ENCODE measurements at regions not wholly inside any gene's neighbourhood (a gene's known extent, or its start where the extent isn't known, plus 50 kb on each side); places are given as distances from the start of the nearest gene placed in this dataset.
"Not testable (repeated sequence)": the region's sequence is repeated elsewhere in the genome, so short reads cannot be mapped to it uniquely, and the experiment has no call there.

GRCh38 chr3:177249203-177249602 lies 51.9 kb upstream of the TBL1XR1 start:
- no peak for DNase-seq (ENCODE audit: low read depth)

- no peak for DNase-seq (ENCODE audit: low read depth)
Measured at GRCh38 chr3:177250151-177250550, 52.9 kb upstream of the TBL1XR1 start.

- DNase-seq (ENCODE audit: low read depth) = no peak
Measured at GRCh38 chr3:177251755-177252154, 54.5 kb upstream of the TBL1XR1 start.

GRCh38 chr3:177257006-177257405 lies 59.7 kb upstream of the TBL1XR1 start:
- DNase-seq (ENCODE audit: low read depth) = no peak

- no peak for DNase-seq (ENCODE audit: low read depth)
Measured at GRCh38 chr3:177257625-177258024, 60.3 kb upstream of the TBL1XR1 start.

- DNase-seq (ENCODE audit: low read depth) = no peak
Measured at GRCh38 chr3:177262396-177262795, 65.1 kb upstream of the TBL1XR1 start.

- DNase-seq (ENCODE audit: low read depth) = no peak
Measured at GRCh38 chr3:177263615-177264368, 66.5 kb upstream of the TBL1XR1 start.

GRCh38 chr3:177271811-177272501 lies 74.7 kb upstream of the TBL1XR1 start:
- DNase-seq (ENCODE audit: low read depth) = not testable (repeated sequence)

GRCh38 chr3:177278016-177278415 lies 80.7 kb upstream of the TBL1XR1 start:
- DNase-seq (ENCODE audit: low read depth) = no peak

GRCh38 chr3:177279118-177279815 lies 82.0 kb upstream of the TBL1XR1 start:
- no peak for DNase-seq (ENCODE audit: low read depth)

- no peak for DNase-seq (ENCODE audit: low read depth)
Measured at GRCh38 chr3:177281292-177282118, 84.2 kb upstream of the TBL1XR1 start.

- no peak for DNase-seq (ENCODE audit: low read depth)
Measured at GRCh38 chr3:177282119-177282655, 84.9 kb upstream of the TBL1XR1 start.

GRCh38 chr3:177283983-177284382 lies 86.7 kb upstream of the TBL1XR1 start:
- DNase-seq (ENCODE audit: low read depth) = no peak

GRCh38 chr3:177284383-177284881 lies 87.2 kb upstream of the TBL1XR1 start:
- peak; percentile 6 for DNase-seq (ENCODE audit: low read depth)

- no peak for DNase-seq (ENCODE audit: low read depth)
Measured at GRCh38 chr3:177286034-177286433, 88.8 kb upstream of the TBL1XR1 start.

GRCh38 chr3:177287231-177287630 lies 89.9 kb upstream of the TBL1XR1 start:
- DNase-seq (ENCODE audit: low read depth) = no peak

GRCh38 chr3:177290633-177291032 lies 93.4 kb upstream of the TBL1XR1 start:
- DNase-seq (ENCODE audit: low read depth) = no peak

- DNase-seq (ENCODE audit: low read depth) = no peak
Measured at GRCh38 chr3:177294221-177294620, 96.9 kb upstream of the TBL1XR1 start.

GRCh38 chr3:177295116-177295515 lies 97.8 kb upstream of the TBL1XR1 start:
- DNase-seq (ENCODE audit: low read depth) = no peak

- no peak for DNase-seq (ENCODE audit: low read depth)
Measured at GRCh38 chr3:177299250-177299649, 102.0 kb upstream of the TBL1XR1 start.

GRCh38 chr3:177300039-177300833 lies 103.0 kb upstream of the TBL1XR1 start:
- no peak for DNase-seq (ENCODE audit: low read depth)

Data from activated T-cell treated with anti-CD3 and anti-CD28 coated beads for 24 hours (primary cell).